K562 (cell line): ENCODE measurements at regions not wholly inside any gene's neighbourhood (a gene's known extent, or its start where the extent isn't known, plus 50 kb on each side); places are given as distances from the start of the nearest gene placed in this dataset.

Source experiments
- ATAC-seq: fragments of 200-7000 bp; cut with Tn5 transposase; 3 replicates; pipeline ENCODE4 v1.9.1; 2020; ENCODE audit warnings: moderate library complexity
- BruUV-seq: library from RNA; stranded (reverse); fragments of 400-500 nt; replicated peaks from 2 replicates; lab custom pipeline; 2021; lab: Mats Ljungman, UMichigan
- CTCF ChIA-PET: fragments of 300-600 bp; formaldehyde crosslinking; extraction: SDS; loops from one replicate; lab custom pipeline; 2021; ENCODE audit warnings: low intra/inter-chr PET ratio; lab: Yijun Ruan, JAX
- POLR2A ChIA-PET: fragments of 300-600, 350-650 bp; sonication (Branson Sonifier 250); formaldehyde crosslinking; extraction: SDS; loops from one replicate; lab custom pipeline; 2021; ENCODE audit warnings: antibody characterized with exemption, inconsistent platforms; lab: Yijun Ruan, JAX
- DNase-seq, 4 experiments: peaks; one replicate each; pipeline versions ENCODE4 v3.0.0 to v3.0.0-alpha.2; 2011 to 2018; ENCODE audit warnings: low spot score in 3 of 4, mixed read lengths in 3 of 4; ENCODE audit errors: extremely low read depth in 1 of 4
- FAIRE-seq: peaks from 2 replicates; lab custom pipeline; 2011; peaks lifted over from hg19 to GRCh38; lab: Jason Lieb, UNC
- H2AFZ ChIP-seq: 2 replicates; pipeline ENCODE4 v1.6.0; 2011; ENCODE audit warnings: low read depth, low read length, control low read depth, inconsistent platforms
- H3K27ac ChIP-seq: fragments of 200-600 bp; 3 replicates; pipeline ENCODE4 v1.8.0; 2011; ENCODE audit warnings: low read depth, mild to moderate bottlenecking, control low read depth, inconsistent platforms, low read length, moderate library complexity, mixed read lengths; ENCODE audit errors: extremely low read depth
- H3K27me3 ChIP-seq, 2 experiments: fragments of 300-600 bp in 1 of 2; 2 replicates in 1 of 2; 3 replicates in 1 of 2; pipeline versions ENCODE4 v1.6.0 to v1.8.0; 2011; ENCODE audit warnings: inconsistent platforms in 2 of 2, low read length in 2 of 2, mild to moderate bottlenecking in 1 of 2, mixed read lengths in 1 of 2, moderate library complexity in 1 of 2; ENCODE audit not compliant: control insufficient read depth in 2 of 2, insufficient read depth in 2 of 2
- H3K36me3 ChIP-seq: fragments of 300-600 bp; 3 replicates; pipeline ENCODE4 v1.8.0; 2011; ENCODE audit warnings: mild to moderate bottlenecking, low read length, inconsistent platforms; ENCODE audit not compliant: control insufficient read depth, insufficient read depth
- H3K4me1 ChIP-seq, 2 experiments: fragments of 200-600 bp in 1 of 2; replicated peaks in 1 of 2; 2 replicates in 1 of 2; 3 replicates in 1 of 2; pipeline versions ENCODE4 v1.5.1 to v1.8.0; 2011; ENCODE audit warnings: inconsistent platforms in 2 of 2, low read length in 2 of 2, mild to moderate bottlenecking in 1 of 2, mixed read lengths in 1 of 2, moderate library complexity in 1 of 2; ENCODE audit not compliant: control insufficient read depth in 2 of 2, insufficient read depth in 2 of 2
- H3K4me2 ChIP-seq: 2 replicates; pipeline ENCODE4 v1.6.1; 2011; ENCODE audit warnings: low read length, control low read depth, inconsistent platforms, mixed read lengths; ENCODE audit not compliant: insufficient read depth
- H3K4me3 ChIP-seq: fragments of 200-600 bp; sonication (generic), shearing (Covaris generic); 2 replicates; pipeline ENCODE4 v1.5.1; 2016; ENCODE audit warnings: control low read depth, inconsistent platforms
- H3K79me2 ChIP-seq: fragments of 200-600 bp; 3 replicates; pipeline ENCODE4 v1.8.0; 2011; ENCODE audit warnings: low read length, inconsistent platforms; ENCODE audit not compliant: control insufficient read depth, insufficient read depth
- H3K9ac ChIP-seq, 2 experiments: 2 replicates each; pipeline versions ENCODE4 v1.6.0 to v1.6.1; 2011; ENCODE audit warnings: low read depth in 2 of 2, low read length in 2 of 2, control low read depth in 1 of 2, inconsistent platforms in 1 of 2, mild to moderate bottlenecking in 1 of 2, mixed read lengths in 1 of 2; ENCODE audit not compliant: insufficient read depth in 1 of 2
- H3K9me1 ChIP-seq: one replicate; pipeline ENCODE4 v1.6.0; 2011; ENCODE audit warnings: inconsistent platforms, mild to moderate bottlenecking, low read length, moderate library complexity; ENCODE audit not compliant: control insufficient read depth, insufficient read depth
- H3K9me3 ChIP-seq: replicated peaks from 2 replicates; pipeline ENCODE4 v1.5.1; 2011; ENCODE audit warnings: low read depth, low read length, inconsistent platforms; ENCODE audit not compliant: control insufficient read depth, insufficient read depth
- H4K20me1 ChIP-seq: replicated peaks from 2 replicates; pipeline ENCODE4 v1.6.1; 2011; ENCODE audit warnings: low read length, inconsistent platforms, mixed read lengths; ENCODE audit not compliant: control insufficient read depth, insufficient read depth
- CREBBP ChIP-seq: IDR thresholded peaks from one replicate; pipeline ENCODE4 v1.6.1; 2012; ENCODE audit warnings: low read depth, mild to moderate bottlenecking, control low read depth, inconsistent platforms, low read length
- E2F1 ChIP-seq: sonication (generic); formaldehyde crosslinking; IDR thresholded peaks from 2 replicates; pipeline ENCODE4 v1.8.1; 2023; ENCODE audit warnings: mild to moderate bottlenecking, missing genetic modification reagents, moderate library complexity
- GABPB2 ChIP-seq: fragments of 250-450 bp; sonication (Bioruptor Pico); conservative IDR thresholded peaks from 2 replicates; pipeline ENCODE4 v1.5.1; 2021; ENCODE audit warnings: mild to moderate bottlenecking
- MCM5 ChIP-seq: fragments of 450-650 bp; IDR thresholded peaks from 2 replicates; pipeline ENCODE4 v1.6.1; 2016; ENCODE audit warnings: low read depth
- NR0B1 ChIP-seq: fragments of 450-650 bp; IDR thresholded peaks from one replicate; pipeline ENCODE4 v1.6.1; 2018; ENCODE audit warnings: mild to moderate bottlenecking, moderate library complexity; ENCODE audit not compliant: partially characterized antibody
- ZC3H11A ChIP-seq: IDR thresholded peaks from 2 replicates; pipeline ENCODE4 v1.6.1; 2012; ENCODE audit warnings: low read depth, low read length, improper control_type of control experiment
- ZNF12 ChIP-seq: sonication (generic); formaldehyde crosslinking; IDR thresholded peaks from 2 replicates; pipeline ENCODE4 v1.4.0; 2020; ENCODE audit warnings: mild to moderate bottlenecking, missing genetic modification reagents
- ZNF551 ChIP-seq: fragments of 250-450 bp; sonication (Bioruptor Pico); IDR thresholded peaks from 2 replicates; pipeline ENCODE4 v1.5.0; 2021; ENCODE audit warnings: mild to moderate bottlenecking, moderate library complexity
- ZNF830 ChIP-seq: fragments of 250-450 bp; sonication (Bioruptor Pico); IDR thresholded peaks from 2 replicates; pipeline ENCODE4 v1.5.0; 2021; ENCODE audit warnings: mild to moderate bottlenecking
- WGBS: fragments of 100-300 bp; shearing (Covaris generic); methylation state at CpG from one replicate; pipeline ENCODE4 v1.1.6; 2016; ENCODE audit warnings: low coverage, mixed read lengths; ENCODE audit not compliant: insufficient coverage; ENCODE audit errors: missing lambda C conversion rate; 5-methylcytosine and 5-hydroxymethylcytosine counted together
- in situ Hi-C: fragments of 300-500 bp; cut with MboI; formaldehyde crosslinking; loops from 4 replicates; pipeline ENCODE4 v1.15.0; 2018; ENCODE audit warnings: inconsistent platforms, mixed read lengths
- intact Hi-C: fragments of 100-400 bp; cut with micrococcal nuclease; formaldehyde crosslinking; loops from 2 replicates; pipeline ENCODE4 v1.14.2; 2022
- TF ChIP-seq, protein P1 (sequence below): sonication (generic); formaldehyde crosslinking; IDR thresholded peaks from 2 replicates; pipeline ENCODE4 v1.4.0; 2020; ENCODE audit warnings: mild to moderate bottlenecking, missing genetic modification reagents

DNA sequence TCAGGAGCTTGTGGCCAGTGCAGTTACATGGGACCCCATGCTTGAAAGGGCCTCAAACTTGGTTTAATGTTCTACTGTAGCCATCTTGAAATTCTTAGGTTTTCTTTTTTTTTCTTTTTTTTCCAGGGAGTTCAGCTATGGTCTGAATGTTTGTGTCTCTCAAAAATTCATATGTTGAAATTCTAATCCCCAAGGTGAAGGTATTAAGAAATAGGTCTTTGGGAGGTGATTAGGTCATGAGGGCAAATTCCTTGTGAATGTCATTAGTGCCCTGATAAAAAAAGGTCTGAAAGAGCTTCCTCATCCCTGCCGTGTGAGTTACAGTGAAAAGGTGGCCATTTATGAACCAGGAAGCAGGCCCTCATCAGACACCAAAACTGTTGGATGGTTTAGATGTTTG is 324.1 kb downstream of the C12orf75 start:
- ChIA-PET POLR2A (no interaction called here), CTCF (no interaction called here)
- in situ Hi-C loops (no loop called here), intact Hi-C loops (no loop called here)
- Histone ChIP-seq H2AFZ (no peak overlapping the region), H3K4me1 (no peaks in the 10 kb centered on the region), H3K4me3 (no peak overlapping the region), H3K9me1 (no peaks in the 10 kb centered on the region), H3K79me2 (no peaks in the 10 kb centered on the region), H3K36me3 (no peaks in the 10 kb centered on the region), H3K9me3 (no peaks in the 10 kb centered on the region), H3K9ac (no peak overlapping the region), H4K20me1 (no peaks in the 10 kb centered on the region), H3K27ac (no peak overlapping the region), H3K27me3 (no peaks in the 10 kb centered on the region), H3K4me2 (no peak overlapping the region)
- 0% methylated on average over 1 of the region's 1 CpG for WGBS
- TF ChIP-seq ZNF12 (CRISPR knock-in tag) (no peak), GABPB2 (CRISPR knock-in tag) (no peak)
- TF ChIP-seq, protein P1, sequence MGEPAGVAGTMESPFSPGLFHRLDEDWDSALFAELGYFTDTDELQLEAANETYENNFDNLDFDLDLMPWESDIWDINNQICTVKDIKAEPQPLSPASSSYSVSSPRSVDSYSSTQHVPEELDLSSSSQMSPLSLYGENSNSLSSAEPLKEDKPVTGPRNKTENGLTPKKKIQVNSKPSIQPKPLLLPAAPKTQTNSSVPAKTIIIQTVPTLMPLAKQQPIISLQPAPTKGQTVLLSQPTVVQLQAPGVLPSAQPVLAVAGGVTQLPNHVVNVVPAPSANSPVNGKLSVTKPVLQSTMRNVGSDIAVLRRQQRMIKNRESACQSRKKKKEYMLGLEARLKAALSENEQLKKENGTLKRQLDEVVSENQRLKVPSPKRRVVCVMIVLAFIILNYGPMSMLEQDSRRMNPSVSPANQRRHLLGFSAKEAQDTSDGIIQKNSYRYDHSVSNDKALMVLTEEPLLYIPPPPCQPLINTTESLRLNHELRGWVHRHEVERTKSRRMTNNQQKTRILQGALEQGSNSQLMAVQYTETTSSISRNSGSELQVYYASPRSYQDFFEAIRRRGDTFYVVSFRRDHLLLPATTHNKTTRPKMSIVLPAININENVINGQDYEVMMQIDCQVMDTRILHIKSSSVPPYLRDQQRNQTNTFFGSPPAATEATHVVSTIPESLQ: no peak
- no peak for DNase-seq
- FAIRE-seq: no peak
- no TSS peak for BruUV-seq
- ATAC-seq: no peak

- Histone ChIP-seq H3K4me2 (no peak overlapping the region), H3K9me1 (no peaks in the 10 kb centered on the region), H3K36me3 (no peaks in the 10 kb centered on the region), H3K79me2 (no peaks in the 10 kb centered on the region), H3K9me3 (no peaks in the 10 kb centered on the region), H4K20me1 (no peaks in the 10 kb centered on the region), H3K27me3 (no peaks in the 10 kb centered on the region), H3K9ac (no peak overlapping the region), H3K4me3 (no peak overlapping the region), H2AFZ (no peak overlapping the region), H3K4me1 (no peaks in the 10 kb centered on the region), H3K27ac (no peak overlapping the region)
- BruUV-seq: no TSS peak
- no peak for FAIRE-seq
- in situ Hi-C loops (no loop called here), intact Hi-C loops (no loop called here)
- ChIA-PET POLR2A (no interaction called here), CTCF (no interaction called here)
- 0% methylated on average over 2 of the region's 2 CpGs for WGBS
- no peak for DNase-seq
- ATAC-seq: no peak
- TF ChIP-seq ZNF551 (CRISPR knock-in tag): no peak
- TF ChIP-seq ZC3H11A: no peak
- TF ChIP-seq ZNF830: no peak
- TF ChIP-seq NR0B1: no peak
- TF ChIP-seq E2F1 (CRISPR knock-in tag): no peak
- TF ChIP-seq CREBBP: no peak
- TF ChIP-seq MCM5: no peak
Measured at GRCh38 chr12:105658389-105658788, 327.9 kb downstream of the C12orf75 start.
